ENCODE measurements at regions not wholly inside any gene's neighbourhood (a gene's known extent, or its start where the extent isn't known, plus 50 kb on each side); places are given as distances from the start of the nearest gene placed in this dataset.

- no peaks in the 10 kb centered on the region for H3K4me1 ChIP-seq (ENCODE audit: control insufficient read depth, insufficient read depth, low read length)
- no peak overlapping the region for H3K4me3 ChIP-seq (ENCODE audit: low read depth, low read length)
- H3K9me3 ChIP-seq (ENCODE audit: control insufficient read depth, insufficient read depth, low read length): no peaks in the 10 kb centered on the region
- no peak overlapping the region for H3K9ac ChIP-seq (ENCODE audit: low read depth, low read length)
- no peaks in the 10 kb centered on the region for H3K36me3 ChIP-seq (ENCODE audit: control insufficient read depth, insufficient read depth, low read length)
- no peaks in the 10 kb centered on the region for H3K27me3 ChIP-seq (ENCODE audit: control insufficient read depth, insufficient read depth, low read length)
Measured at GRCh38 chrX:3768881-3769280, 55.4 kb upstream of the PRKX start.
